ENCODE measurements at regions not wholly inside any gene's neighbourhood (a gene's known extent, or its start where the extent isn't known, plus 50 kb on each side); places are given as distances from the start of the nearest gene placed in this dataset.
"Not testable (repeated sequence)": the region's sequence is repeated elsewhere in the genome, so short reads cannot be mapped to it uniquely, and the experiment has no call there.

DNA sequence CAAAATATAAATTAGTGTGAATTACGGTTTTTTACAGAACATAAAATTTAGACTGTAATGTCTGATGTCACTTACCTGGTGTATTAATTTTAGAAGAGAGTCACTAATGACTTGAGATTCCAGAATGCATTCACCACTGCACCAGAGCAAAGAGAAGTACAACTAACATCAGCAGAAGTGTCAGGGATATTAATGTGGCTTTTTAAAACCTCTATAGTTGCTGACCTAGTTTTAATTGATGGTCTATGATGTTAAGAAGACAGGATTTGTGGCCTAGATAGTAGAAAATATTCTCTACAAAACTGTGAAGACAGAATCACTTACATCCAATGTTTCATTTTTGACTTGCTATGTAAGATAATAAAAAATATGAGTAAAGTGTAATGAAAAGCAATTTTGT lies 1181.6 kb downstream of the RAPGEF2 start:
- no peak for DNase-seq (ENCODE audit: extremely low read depth, low read depth)

DNA sequence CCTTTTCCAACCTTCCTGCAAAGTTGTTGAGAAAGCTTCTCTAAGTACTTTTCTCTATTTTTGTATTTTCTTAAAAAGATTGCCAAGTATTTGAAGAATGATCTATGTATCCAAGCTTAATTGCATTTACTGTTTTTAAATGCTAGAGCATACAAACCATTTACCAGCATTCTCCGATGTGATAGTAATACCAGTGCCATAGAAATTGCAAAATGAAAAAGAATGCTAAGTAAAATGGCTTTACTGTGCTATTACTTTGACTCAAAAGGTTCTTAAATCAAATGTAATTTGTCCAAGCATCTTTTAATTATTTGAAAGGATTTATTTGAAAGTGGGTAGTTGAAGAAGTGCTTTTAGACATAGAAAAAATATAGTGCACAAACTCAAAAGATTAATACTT lies 1183.2 kb downstream of the RAPGEF2 start:
- no peak for DNase-seq (ENCODE audit: extremely low read depth, low read depth)

DNA sequence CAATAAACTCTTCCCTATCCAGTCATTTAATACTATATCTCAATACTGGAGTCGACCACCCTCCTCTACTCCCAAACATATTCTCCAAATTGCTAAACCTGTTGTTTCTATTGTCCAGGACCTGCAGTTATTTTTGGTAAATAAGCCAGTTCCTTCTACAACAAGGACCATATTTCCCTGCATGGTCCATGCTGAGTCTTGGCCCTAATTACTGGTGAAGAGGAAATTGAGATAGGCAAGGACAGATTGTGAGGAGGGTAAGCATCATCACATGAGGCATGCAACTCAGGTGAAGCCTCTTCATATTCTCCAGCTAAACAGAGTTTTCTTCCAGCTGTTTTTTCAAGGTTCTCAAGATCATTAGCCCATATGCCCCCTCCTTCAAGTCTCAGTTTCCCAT lies 1193.6 kb downstream of the RAPGEF2 start:
- DNase-seq (ENCODE audit: extremely low read depth, low read depth) = no peak

DNA sequence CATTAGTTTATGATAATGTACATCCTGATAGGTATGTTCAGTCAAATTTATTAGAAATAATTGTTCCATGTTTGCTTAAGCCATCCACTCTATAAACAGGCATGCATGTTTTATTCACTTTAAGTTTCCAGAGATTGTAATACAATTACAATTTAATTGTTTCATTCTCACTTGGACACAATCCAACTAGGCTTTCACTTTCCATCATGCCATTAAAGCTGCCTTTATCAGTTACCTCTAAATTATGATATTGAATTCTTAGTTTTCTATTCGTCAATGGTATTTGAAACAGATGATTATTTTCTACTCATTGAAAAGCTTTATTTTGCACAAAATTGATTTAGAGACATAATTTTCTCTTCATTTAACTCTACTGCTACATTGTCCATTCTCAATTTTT lies 1196.3 kb downstream of the RAPGEF2 start:
- no peak for DNase-seq (ENCODE audit: extremely low read depth, low read depth)

DNA sequence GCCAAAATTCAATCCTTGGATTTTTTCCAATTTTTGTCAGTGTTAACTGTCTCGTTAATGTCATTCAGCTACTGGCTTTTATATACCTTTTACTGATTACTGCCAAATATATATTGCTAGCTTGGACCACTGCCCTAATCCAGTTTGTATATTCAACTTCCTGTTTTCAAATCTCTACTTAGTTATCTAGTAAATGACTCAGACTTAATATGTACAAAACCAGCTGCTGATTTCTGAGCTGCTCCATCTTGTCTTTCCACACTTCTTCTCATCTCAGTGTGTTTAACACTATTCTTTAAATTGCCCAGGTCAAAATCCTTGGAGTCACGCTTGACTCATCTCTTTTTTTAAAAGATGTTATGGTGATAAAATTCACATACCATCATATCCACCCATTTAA lies 1196.7 kb downstream of the RAPGEF2 start:
- no peak for DNase-seq (ENCODE audit: extremely low read depth, low read depth)

DNA sequence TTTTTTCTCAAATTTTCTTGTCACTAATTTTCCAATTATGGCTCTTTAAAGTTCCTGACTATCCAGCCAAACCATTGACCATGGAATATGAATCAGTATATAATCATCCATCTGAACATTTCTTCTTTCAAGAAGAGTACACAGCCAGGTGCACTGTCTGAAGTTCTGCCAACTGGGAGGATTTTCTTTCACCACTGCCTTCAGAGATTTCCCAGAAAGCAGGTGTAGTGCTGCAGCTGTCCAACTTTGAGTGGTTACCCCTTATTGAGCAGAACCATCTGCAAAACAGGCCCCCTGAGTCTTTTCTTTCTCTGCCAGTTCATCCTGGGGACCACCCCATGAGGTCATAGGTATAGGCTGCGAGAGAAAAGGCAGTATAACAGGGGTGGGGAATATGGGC lies 1213.2 kb downstream of the RAPGEF2 start:
- DNase-seq (ENCODE audit: extremely low read depth, low read depth) = no peak

DNA sequence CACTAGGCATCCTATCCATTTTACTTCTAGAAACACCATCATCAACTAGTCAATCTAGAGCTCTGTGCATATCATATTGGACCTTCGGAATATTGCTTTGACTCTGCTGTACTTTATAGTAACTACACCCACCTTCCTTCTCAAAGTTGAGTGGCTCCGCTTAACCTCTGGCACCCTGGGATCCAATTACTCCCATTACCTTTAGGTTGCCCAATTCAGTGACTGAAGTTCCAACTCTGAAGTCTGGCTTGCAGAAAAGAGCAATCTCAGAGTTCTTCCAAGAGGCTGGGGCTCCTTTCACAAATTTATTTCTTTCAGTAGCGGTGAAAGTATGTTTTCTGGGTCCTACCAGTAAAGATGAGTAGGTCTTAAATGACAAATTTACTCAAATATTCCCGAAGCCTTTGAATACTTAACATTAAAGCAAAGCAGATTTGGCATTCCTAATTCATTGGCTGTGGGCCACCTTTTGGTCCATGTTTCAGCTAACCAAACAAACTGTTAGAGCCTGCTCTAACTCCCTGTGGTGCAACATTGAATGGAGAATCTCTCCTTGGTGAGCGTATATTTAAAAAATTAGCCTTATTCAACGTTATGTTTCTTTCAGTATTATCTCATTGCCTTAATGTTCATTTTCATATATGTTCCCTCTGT lies 1215.8 kb downstream of the RAPGEF2 start:
- no peak for DNase-seq (ENCODE audit: extremely low read depth, low read depth)

DNA sequence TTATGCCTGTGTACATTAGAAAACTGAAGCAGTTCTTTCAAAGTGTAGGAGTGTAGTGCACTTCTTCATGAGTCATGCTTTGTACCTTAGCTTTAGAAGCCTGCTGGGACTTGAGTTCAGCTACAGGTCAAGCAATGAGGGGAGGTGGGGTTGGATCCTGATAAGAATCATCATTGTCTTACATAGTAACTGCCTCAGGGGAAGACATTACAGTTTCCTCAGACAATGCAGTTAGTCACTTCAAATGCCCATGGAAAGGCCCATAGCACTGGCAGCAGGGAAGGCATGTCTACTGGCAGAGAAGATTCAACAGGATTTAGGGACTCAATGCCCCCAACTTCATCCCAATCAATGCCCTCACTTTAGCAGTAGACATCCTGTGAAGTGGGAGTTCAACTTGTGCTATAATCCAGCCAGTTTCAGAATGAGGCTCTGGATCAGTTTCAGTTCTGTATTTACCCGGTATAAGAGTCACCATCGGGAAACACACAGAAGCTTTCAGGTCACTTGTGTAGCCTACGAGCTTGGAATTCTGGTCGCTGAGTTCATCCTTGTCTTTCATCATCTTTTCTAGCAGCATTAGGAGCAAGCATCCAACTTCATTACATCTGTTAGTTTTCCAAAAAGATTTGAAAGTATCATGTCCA lies 1216.5 kb downstream of the RAPGEF2 start:
- DNase-seq (ENCODE audit: extremely low read depth, low read depth) = peak; percentile 35

DNA sequence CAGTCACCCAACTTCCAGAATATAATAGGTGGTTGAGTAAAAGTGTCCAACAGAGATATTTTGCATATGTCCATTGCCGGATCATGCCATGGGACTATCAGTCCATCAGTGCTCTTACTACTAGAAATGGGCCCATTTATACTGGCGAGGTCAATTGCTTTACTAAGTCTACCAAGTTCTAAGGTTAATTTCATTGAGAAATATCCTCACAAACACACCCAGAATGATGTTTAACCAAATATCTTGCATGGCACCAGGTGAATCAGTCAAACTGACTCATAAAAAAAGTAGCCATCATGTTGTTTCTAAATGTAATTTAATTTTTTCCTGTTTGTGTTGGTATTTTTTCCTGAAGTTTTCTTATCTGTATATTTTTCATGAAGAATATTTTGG lies 1217.0 kb downstream of the RAPGEF2 start:
- no peak for DNase-seq (ENCODE audit: extremely low read depth, low read depth)

DNA sequence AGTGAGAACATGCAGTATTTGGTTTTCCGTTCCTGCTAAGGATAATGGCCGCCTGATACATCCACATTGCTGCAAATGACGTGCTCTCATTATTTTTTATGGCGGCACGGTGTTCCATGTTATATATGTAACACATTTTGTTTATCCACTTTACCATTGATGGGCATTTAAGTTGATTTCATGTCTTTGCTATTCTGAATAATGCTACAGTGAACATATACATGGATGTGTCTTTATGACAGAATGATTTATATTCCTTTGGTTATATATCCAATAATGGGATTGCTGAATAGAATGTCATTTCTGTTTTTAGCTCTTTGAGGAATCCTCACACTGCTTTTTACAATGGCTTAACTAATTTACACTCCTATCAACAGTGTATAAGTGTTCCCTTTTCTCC lies 1223.2 kb downstream of the RAPGEF2 start:
- no peak for DNase-seq (ENCODE audit: extremely low read depth, low read depth)

DNA sequence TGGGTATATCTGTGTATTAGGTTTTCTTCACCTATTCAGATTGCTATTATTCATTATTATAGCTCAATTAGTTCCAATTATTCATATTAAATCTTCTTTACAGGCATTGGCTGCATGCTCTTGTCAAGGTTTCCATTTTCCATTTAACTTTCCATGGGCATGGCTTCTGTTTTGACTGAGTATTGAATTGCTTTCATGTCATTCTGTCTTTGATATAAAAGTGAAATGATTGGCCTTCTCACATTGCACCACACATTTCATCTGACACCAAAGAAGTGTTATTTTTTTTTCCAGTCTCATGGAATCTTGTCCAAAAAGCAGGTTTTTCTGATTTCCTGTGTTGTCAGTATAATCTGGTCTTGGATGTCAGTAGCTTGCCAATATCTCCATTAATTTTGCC lies 1244.3 kb downstream of the RAPGEF2 start:
- DNase-seq (ENCODE audit: extremely low read depth, low read depth) = no peak

DNA sequence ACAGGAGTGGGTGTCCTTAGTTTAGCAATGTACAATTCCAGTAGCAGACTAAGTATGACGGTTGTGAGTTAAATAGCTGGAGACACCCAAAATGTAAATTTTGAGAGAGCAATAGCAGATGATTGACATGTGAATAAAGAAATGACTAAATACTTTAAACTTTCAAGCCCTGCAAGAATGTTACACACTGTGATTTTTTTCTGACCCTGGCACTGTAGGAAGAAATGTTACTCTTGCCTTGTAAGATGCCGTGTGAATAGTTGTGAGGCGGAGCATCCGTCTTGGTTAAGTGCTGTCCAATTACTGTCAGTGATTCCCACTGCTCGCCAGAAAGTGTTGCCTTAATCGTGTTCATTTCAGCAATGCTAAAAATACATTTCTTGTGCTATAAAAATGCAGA lies 1248.1 kb downstream of the RAPGEF2 start:
- no peak for DNase-seq (ENCODE audit: extremely low read depth, low read depth)

DNA sequence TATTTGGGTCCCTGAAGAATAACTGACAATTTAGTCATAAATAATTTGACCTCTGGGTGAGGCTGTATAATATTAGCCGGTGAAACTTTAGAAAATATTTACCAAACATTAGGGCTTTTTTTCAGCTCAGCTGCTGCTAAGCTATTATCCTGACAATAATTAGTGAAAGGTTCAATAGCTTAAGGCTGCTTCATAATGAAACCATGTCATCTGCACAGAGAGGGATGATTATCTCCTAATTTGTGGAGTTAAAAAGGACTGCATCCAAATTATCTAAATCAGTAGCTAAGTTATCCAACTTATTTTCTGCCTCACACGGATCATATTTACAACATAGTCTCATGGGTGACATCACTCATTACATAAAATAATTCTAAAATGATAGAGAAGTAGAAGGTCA lies 1249.8 kb downstream of the RAPGEF2 start:
- DNase-seq (ENCODE audit: extremely low read depth, low read depth) = no peak

DNA sequence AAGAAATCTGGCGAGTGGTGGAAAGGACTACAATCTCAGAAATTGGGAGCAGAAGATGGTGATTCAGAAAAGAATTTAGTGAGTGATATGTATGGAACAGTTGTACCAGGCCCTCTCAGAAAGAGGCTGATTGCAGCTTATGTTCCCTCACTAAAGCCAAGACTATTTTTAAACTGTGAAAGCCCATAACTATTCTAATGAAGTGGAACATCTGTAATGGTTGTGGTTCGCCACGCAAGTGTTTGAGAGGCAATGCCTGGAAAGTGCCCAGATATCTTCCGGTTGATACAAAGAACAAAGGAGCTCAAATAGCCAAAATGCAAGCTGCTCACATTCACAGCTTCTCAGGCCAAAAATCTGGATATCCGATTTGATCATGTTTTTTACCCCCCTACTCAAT lies 1250.7 kb downstream of the RAPGEF2 start:
- DNase-seq (ENCODE audit: extremely low read depth, low read depth) = no peak

DNA sequence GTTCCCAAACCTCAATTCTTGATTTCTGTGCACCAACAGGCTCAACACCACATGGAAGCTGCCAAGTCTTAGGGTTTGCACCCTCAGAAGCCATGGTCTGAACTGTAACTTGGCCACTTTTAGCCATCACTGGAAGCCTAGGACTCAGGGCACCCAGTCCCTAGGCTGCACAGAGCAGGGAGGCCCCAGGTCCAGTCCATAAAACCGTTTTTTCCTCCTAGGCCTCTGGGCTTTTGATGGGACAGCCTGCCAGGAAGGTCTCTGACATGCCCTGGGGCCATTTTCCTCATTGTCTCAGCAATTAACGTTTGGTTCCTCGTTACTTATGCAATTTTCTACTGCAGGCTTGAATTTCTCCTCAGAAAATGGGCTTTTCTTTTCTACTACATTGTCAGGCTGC lies 1259.6 kb downstream of the RAPGEF2 start:
- DNase-seq (ENCODE audit: extremely low read depth, low read depth) = no peak

DNA sequence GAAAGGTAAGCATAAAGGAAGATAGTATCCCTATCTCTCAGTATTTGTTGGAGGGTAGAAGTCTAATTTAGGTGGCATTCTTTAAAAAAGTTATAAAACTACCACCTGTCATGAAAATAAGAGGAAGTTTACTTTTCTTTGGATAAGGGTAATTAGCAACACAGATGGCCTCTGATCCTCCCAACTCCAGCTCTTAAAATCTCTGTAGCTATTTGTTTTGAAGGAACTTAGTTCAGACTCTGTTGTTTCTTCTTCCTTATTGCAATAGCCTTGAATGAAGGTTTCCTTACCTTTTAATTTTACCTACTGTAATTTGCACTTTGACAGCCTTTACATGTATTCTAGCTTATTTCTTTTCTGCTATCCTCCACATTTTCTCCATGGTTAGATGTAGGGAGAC lies 1261.3 kb downstream of the RAPGEF2 start:
- no peak for DNase-seq (ENCODE audit: extremely low read depth, low read depth)

DNA sequence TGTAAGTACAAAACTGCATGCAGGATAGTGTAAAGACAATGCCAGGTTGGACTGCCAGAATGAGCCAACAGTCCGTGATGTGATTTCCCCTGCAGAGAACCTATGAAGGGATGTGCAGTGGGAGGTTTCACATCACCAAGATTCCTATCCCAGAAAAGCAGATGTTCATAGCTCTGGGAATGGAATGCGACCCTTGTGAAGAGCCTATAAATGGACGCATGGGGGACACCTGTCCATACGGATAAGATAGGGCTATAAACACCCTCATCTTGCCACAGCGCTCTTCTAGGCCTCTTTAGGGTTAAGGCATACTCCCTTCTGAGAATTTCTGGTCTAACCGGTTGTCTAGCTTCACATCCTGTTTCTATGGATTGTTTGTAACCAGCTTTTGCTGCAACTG lies 1261.8 kb downstream of the RAPGEF2 start:
- not testable (repeated sequence) for DNase-seq (ENCODE audit: extremely low read depth, low read depth)

DNA sequence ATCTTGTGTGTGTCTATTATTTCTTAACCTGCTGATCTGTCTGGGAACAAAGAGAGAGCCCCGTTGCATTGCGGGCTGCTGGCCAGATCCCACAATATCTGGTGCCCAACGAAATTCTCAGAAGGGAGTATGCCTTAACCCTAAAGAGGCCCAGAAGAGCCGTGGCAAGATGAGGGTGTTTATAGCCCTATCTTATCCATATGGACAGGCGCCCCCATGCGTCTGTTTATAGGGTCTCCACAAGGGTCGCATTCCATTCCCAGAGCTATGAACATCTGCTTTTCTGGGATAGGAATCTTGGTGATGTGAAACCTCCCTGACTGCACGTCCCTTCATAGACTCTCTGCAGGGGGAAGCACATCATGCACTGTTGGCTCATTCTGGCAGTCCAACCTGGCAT lies 1262.5 kb downstream of the RAPGEF2 start:
- not testable (repeated sequence) for DNase-seq (ENCODE audit: extremely low read depth, low read depth)

DNA sequence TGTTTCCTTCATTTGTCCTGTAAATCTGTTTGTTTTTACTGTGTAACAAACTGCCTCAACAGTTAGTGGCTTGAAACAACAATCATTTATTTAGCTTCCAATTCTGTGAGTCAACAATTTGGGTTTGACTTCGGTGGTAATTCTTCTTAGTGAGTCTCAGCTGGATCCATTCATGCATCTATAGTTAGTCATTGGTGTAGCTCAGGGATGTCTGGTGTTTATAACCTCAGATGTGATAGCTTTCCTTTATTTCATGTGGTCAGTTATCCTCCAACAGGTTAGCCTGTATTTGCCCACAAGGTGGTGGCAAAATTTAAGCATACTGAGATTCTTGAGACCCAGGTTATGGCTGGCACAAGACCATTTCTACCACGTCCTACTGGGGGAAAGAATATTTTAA lies 1267.2 kb downstream of the RAPGEF2 start:
- DNase-seq (ENCODE audit: extremely low read depth, low read depth) = no peak

DNA sequence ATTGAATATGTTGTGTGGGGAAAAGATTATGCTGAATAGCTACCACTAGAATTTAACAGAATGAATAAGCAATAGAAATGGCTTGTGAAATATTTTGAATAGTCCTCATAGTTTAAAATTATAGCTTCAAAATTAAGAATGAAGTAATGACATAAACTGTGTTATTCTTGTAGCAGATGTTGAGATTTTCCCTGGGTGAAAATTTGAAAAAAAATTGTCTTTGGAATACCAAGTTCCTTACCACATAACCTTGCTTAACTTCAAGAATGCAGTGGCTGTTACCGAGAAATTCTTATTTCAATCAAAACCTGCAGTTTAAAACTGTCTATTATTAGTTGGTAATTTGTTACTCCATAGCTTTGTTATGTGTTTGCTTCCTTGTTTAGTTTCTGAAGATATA lies 1268.6 kb downstream of the RAPGEF2 start:
- no peak for DNase-seq (ENCODE audit: extremely low read depth, low read depth)

DNA sequence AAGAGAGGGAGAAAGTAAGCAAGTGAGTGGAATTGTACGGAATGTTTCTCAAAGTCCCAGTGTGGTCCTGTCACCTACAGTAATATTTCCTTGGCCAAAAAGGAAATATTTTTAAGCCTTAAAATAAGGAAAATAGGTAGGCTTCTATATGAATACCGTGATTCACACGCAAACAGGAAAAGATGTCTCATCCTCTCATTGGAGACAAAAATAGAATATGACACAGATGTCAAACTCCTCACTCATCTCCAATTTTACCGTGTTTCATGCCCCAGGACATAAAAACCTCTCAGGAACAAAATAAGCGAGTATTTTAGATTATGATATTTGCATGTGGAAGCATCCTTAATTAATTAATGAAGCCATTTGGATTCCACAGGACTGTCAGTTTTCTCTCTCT lies 1269.5 kb downstream of the RAPGEF2 start:
- DNase-seq (ENCODE audit: extremely low read depth, low read depth) = no peak

DNA sequence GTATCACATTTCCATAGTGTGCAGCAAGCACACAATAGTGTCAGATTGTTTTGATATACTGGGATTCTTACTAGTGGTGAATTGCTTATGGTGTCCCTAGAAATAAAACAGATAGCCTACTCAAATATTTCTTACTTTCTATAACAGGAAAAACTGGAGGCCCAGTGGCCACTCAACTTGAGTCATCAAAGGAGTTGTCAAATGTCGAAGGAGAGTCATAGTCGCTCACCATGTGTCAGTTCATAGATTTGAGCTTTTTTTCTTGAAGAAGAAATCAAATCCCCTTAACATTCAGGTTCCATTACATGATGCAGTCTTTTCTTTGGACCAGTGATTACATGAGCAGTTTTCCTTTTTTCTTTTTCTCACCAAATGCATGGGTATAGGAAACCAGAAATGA lies 1271.0 kb downstream of the RAPGEF2 start:
- no peak for DNase-seq (ENCODE audit: extremely low read depth, low read depth)
